ENCODE measurements at regions not wholly inside any gene's neighbourhood (a gene's known extent, or its start where the extent isn't known, plus 50 kb on each side); places are given as distances from the start of the nearest gene placed in this dataset.
"Not testable (repeated sequence)": the region's sequence is repeated elsewhere in the genome, so short reads cannot be mapped to it uniquely, and the experiment has no call there.

DNA sequence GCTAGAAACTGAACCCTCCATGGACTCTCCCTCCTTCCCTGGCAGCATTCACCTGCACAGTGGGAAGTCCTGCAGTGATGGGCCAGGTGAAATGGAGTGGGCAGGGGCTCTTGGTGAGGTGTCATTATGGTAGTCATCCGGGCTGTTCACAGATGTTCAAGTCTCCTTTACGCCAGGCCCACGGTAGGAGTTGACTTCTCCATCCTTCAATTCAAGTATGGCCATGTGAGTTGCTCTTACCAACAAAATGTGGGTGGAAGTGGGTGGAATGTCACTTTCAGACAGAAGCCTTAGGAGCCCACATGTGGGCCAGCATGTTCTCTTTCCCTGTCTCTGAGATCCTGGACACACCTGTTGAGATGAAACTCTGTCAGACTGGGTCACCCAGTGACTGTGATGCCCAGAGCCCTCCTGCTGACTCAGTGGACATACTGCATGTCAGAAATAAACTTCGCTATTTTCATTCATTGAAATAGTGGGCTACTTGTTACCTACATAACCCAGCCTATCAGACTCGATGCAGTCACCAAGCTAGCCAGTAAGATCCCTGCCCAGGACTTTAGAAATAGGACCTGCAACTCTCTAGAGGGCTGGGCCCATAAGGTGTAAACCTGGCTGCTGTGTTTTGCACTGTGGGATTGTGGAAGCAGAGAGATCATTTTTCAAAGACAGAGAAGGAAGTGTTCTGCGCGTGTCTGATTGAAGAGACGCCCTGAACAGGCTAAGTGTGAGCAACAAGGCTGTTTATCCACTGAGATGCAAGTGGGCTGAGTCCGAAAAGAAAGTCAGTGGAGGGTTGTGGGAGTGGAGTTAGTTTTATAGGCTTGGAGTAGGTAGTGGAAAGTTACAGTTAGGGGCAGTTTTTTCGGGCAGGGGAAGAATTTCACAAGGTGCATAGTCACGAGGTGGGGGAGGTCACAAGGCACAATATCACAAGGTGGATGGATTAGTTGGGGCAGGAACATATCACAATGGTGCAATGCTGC is 174.4 kb downstream of the TRIM43 start:
- H3K4me1 Mint-ChIP-seq; DNase-seq (ENCODE audit: low spot score in 2 of 2); H3K4me3 Mint-ChIP-seq; ATAC-seq (replicated peaks; ENCODE audit: extremely low read depth, poor library complexity, severe bottlenecking); H3K27me3 Mint-ChIP-seq; H3K27ac Mint-ChIP-seq (ENCODE audit: low read depth); H3K36me3 Mint-ChIP-seq (ENCODE audit: insufficient read depth); H3K9me3 Mint-ChIP-seq: not testable (repeated sequence)

DNA sequence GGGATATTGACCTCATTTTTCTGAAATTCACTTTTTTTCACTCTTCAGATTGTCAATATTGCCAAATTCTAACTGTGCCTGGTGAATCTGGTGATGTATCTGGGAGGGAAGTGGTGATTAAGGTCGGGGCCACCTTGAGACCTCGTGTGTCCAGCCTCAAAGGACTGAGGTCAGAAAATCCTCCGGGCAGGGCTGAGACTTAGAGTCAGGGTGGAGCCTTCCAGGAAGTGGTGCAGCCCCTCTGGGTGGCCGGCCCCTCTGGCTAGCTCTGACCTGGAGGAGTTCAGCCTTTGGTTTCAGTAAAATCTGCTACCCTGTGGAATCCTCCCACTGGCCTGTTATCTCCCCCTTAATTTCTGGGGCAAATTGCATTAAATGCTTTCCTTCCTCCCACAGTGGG is 175.7 kb downstream of the TRIM43 start:
- H3K36me3 Mint-ChIP-seq (ENCODE audit: insufficient read depth); DNase-seq (ENCODE audit: low spot score in 2 of 2); H3K27ac Mint-ChIP-seq (ENCODE audit: low read depth); H3K9me3 Mint-ChIP-seq; H3K4me1 Mint-ChIP-seq; ATAC-seq (replicated peaks; ENCODE audit: extremely low read depth, poor library complexity, severe bottlenecking); H3K4me3 Mint-ChIP-seq; H3K27me3 Mint-ChIP-seq: not testable (repeated sequence)

DNA sequence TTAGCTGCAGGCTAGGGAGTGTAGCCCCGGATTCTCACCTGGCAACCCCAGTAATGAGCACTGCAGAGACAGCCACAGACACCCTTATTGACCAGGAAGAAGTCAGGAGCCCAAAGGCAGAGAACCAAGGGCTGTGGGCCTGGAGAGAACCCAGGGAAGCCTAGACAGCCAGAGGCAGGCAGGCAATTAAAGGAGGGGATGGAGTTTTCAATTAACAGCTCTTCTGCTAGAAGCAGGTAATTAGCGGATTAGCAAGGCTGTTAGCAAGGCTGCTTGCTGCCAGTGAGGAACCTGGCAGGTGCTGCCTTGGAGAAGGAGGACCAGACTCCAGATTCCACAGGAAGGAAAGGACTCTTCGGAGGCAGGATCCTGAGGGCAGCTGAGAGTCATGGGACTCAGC is 176.1 kb downstream of the TRIM43 start:
- not testable (repeated sequence) for H3K36me3 Mint-ChIP-seq (ENCODE audit: insufficient read depth); DNase-seq (ENCODE audit: low spot score in 2 of 2); H3K4me1 Mint-ChIP-seq; ATAC-seq (replicated peaks; ENCODE audit: extremely low read depth, poor library complexity, severe bottlenecking); H3K9me3 Mint-ChIP-seq; H3K4me3 Mint-ChIP-seq; H3K27me3 Mint-ChIP-seq; H3K27ac Mint-ChIP-seq (ENCODE audit: low read depth)

DNA sequence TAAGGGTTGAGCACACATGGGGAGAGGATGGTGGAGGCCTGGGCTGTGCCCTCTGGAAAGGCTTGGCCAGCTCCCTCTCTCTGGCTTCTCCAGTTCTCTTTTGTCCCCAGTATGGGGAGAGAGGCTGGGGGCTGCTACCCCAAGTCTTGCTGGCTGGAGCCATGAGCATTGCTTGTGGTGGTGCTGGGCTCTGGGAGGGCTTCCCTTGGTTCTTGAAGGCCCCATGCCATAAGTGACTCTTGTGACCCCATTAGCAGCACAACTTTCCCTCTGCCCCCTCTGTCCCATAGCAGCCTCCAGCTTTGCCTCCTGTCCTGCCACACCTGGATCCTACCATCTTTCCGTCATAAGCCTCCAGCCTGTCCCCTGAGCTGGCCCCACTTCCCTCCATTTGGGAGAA is 177.5 kb downstream of the TRIM43 start:
- H3K27ac Mint-ChIP-seq (ENCODE audit: low read depth); ATAC-seq (replicated peaks; ENCODE audit: extremely low read depth, poor library complexity, severe bottlenecking); H3K9me3 Mint-ChIP-seq; H3K4me3 Mint-ChIP-seq; DNase-seq (ENCODE audit: low spot score in 2 of 2); H3K36me3 Mint-ChIP-seq (ENCODE audit: insufficient read depth); H3K27me3 Mint-ChIP-seq; H3K4me1 Mint-ChIP-seq: not testable (repeated sequence)

DNA sequence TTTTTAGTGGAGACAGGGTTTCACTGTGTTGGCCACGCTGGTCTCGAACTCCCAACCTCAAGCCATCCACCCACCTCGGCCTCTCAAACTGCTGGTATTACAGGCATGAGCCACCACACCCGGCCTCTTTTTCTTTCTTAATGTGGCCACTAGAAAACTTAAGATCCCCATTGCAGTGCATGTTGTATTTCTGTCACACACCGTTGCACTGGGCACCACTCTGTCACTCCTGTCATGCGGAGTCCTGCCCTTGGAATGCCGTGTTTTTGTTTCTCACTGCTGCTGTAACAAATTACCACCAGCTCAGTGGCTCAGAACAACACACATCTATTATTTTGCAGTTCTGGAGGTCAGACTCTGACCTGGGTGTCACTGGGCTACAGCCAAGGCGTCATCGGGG is 178.9 kb downstream of the TRIM43 start:
- H3K36me3 Mint-ChIP-seq (ENCODE audit: insufficient read depth); DNase-seq (ENCODE audit: low spot score in 2 of 2); H3K27me3 Mint-ChIP-seq; H3K9me3 Mint-ChIP-seq; H3K4me3 Mint-ChIP-seq; ATAC-seq (replicated peaks; ENCODE audit: extremely low read depth, poor library complexity, severe bottlenecking); H3K27ac Mint-ChIP-seq (ENCODE audit: low read depth); H3K4me1 Mint-ChIP-seq: not testable (repeated sequence)

DNA sequence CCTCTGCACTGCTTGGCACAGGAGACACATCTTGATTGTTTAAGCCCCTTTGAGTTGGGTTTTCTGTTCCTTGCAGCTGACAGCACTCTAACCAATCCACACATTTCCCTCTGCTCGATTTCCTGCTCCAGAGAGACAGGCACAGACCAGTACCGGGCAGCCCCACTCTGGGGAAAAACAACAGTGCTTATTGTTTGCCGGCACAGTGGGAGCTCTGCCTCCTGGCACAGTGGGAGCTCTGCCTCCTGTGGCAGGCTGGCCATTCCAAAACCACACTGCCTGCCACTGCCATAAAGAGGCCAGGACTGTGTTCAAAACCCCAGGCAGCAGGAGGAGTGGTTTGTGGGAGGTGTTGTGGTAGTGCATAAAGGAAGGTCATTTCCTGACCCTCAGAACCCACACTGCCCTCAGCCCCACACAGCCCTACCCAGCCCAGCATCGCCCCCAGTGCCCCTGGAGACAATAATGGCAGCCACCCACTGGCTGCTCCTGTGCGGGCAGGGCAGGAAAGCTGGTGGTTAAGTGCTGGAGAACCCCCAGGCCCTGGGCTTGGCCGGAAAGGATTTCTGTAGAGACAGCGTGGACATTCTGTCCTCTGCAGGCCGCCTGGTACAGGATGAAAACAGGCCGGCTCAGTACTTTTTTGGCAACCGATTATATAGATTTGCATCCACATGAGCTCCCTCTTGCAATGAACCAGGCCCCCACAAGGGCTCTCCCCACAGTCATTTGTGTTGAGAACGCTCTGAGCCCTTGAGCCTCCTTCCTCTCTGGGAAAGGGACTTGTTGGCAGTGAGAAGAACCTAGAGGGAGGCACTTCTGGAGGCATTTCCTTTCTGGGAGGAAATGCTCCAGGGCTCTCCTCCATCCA is 182.8 kb downstream of the TRIM43 start:
- not testable (repeated sequence) for H3K4me1 Mint-ChIP-seq; ATAC-seq (replicated peaks; ENCODE audit: extremely low read depth, poor library complexity, severe bottlenecking)

DNA sequence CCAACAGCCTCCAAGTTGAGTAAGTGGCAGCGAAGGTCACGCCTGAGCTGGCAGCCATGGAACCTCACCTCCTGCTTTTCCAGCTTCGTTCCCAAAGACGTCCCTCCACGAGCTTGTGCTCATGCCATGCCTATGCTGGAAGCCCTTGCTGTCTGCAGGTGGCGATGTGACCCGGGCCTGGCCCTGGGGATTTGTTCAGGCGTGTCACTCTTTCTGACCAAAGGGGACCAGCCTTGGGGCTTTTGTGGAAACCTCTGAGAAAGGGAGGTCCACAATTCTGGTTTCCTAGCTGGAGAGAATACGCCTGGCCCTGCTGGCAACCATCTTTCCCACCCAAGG is 183.4 kb downstream of the TRIM43 start:
- H3K36me3 Mint-ChIP-seq (ENCODE audit: insufficient read depth); H3K27me3 Mint-ChIP-seq; H3K4me1 Mint-ChIP-seq; DNase-seq (ENCODE audit: low spot score in 2 of 2); H3K27ac Mint-ChIP-seq (ENCODE audit: low read depth); H3K9me3 Mint-ChIP-seq; H3K4me3 Mint-ChIP-seq; ATAC-seq (replicated peaks; ENCODE audit: extremely low read depth, poor library complexity, severe bottlenecking): not testable (repeated sequence)

More for the DNA sequence above, 182.8 kb downstream of the TRIM43 start:
- not testable (repeated sequence) for H3K36me3 Mint-ChIP-seq (ENCODE audit: insufficient read depth); H3K27ac Mint-ChIP-seq (ENCODE audit: low read depth); DNase-seq (ENCODE audit: low spot score in 2 of 2); H3K9me3 Mint-ChIP-seq; H3K27me3 Mint-ChIP-seq; H3K4me3 Mint-ChIP-seq

Data from central memory CD8-positive, alpha-beta T cell (primary cell).